KOPT-K1 (cell line): ENCODE measurements at regions not wholly inside any gene's neighbourhood (a gene's known extent, or its start where the extent isn't known, plus 50 kb on each side); places are given as distances from the start of the nearest gene placed in this dataset.
A peak's percentile ranks its signal among the peaks of the same experiment; 100 is the strongest.

Experiments used
- H3K27ac ChIP-seq: fragments of 200-600 bp; sonication (generic); 2 replicates; pipeline ENCODE4 v1.5.1; 2016; ENCODE audit warnings: antibody characterized with exemption, mild to moderate bottlenecking, low read depth, low read length; ENCODE audit not compliant: poor library complexity, severe bottlenecking
- H3K36me3 ChIP-seq: fragments of 200-600 bp; sonication (generic); 2 replicates; pipeline ENCODE4 v1.5.1; 2017; ENCODE audit warnings: antibody characterized with exemption, mild to moderate bottlenecking, low read length, moderate library complexity; ENCODE audit not compliant: insufficient read depth
- H3K9me3 ChIP-seq: fragments of 200-600 bp; sonication (generic); 2 replicates; pipeline ENCODE4 v1.5.1; 2017; ENCODE audit warnings: antibody characterized with exemption, low read length, mild to moderate bottlenecking; ENCODE audit not compliant: insufficient read depth, poor library complexity, severe bottlenecking

DNA sequence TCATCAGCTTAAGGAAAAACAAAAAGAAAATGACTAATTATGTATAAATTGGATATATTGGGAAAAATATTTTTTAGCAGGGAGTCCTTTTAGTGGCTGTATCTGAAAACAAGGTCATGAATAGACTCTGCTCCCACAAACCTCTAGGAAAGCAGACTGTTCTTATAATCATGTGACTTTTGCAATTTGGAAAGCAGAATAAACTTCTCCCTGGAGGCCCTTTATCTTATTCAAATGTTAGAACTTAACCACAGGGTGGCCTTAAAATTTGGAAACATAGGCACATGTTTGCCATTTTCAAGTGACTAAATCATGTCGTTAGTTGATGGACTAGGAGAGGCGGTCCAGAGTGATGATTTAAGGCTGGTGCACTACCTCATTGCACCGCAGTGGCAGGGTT lies 196.6 kb upstream of the KRR1 start:
- no peaks in the 10 kb centered on the region for H3K36me3 ChIP-seq
- H3K9me3 ChIP-seq: no peaks in the 10 kb centered on the region
- H3K27ac ChIP-seq: no peak overlapping the region

DNA sequence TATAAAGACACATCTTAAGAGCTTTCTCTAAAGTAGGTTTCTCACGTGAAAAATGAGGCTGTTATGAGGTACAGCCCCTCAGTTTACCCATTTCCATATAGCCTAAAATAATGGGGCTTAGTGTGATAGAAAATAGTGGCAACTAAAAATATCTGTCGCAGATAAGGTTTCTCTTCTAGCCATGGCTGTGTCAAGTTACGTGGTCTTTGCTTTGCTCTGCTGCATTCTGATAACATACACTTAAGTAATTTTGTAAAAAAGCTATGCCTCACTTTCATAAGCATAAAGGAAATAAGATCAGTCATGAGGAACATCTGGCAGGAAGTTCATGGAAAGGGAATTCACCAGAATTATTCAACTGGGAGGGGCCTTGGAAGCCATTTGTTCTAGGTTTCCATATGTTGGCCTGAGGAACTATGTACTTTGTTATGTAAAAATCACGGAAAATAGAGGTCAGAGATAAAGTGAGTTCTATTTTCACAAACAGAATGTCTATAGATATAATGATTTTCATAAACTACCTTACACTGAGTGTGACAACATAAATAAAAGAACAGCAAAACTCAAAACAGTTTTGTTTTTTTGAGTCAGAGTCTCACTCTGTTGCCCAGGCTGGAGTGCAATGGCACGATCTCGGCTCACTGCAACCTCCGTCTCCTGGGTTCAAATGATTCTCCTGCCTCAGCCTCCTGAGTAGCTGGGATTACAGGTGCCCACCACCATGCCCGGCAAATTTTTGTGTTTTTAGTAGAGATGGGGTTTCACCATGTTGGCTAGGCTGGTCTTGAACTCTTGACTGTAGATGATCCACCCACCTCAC lies 195.6 kb upstream of the KRR1 start:
- no peaks in the 10 kb centered on the region for H3K9me3 ChIP-seq
- no peak overlapping the region for H3K27ac ChIP-seq
- H3K36me3 ChIP-seq: no peaks in the 10 kb centered on the region

DNA sequence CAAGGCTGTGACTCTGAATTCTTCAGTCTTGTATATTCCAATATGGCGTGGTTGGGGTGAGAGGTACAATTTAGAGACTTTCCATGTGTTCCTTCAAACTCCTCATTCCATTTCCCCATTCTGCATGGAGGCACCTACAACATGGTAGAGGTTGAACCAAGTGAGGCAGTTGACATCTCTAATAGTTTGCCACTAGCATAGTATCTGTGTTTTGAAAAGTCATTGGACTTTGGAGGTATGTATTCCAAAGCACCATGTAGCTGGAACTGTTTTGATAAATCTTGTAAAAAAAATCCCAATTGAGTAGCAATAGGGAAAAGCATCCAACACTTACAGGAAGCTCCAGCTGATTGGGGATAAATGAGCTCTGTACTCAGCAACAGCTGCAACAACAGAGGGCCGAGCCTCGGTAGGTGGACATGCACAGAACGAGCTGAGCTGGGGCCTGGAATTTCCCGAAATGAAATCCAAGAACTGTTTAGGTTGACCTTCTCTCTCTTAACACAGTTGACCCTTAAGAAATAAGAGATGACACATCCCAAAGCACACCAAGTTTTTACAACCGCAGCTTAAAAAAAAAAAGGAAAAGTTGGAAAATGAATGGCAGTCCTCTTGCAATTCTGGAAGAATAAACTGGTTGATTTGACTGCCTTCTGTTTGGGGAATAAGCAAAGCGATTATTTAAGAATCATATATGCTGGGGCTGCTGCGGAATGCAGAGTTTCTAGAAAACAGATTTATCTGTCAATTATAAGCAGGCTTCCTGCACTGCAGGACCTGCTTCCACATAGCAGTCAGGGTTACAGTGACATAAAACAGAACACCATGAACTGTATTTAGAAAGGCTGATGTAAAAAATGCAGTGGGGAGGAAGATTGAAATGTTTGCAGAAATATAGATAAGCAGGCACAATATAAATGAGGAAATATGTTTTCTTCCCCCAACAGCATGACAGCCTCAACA lies 194.6 kb upstream of the KRR1 start:
- Histone ChIP-seq H3K36me3 (no peaks in the 10 kb centered on the region), H3K9me3 (no peaks in the 10 kb centered on the region), H3K27ac (no peak overlapping the region)

DNA sequence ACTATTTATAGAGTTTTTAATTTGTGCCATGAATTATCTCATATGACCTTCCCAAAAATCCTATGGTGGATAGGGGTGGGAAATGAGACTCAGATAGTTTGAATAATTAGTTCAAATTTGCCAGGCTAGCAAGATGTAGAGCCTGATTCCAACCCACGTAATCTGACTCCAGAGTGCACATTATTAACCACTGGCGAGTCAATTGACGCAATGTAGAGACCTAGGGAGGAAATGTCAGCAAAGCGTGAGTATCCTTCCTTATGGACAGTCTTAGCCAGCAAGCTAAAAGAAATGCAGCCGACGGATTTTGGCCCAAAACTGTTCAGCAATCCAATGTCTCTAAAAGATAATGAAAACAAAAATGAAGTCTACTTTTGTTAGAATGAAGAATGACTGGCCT lies 193.3 kb upstream of the KRR1 start:
- Histone ChIP-seq H3K27ac (no peak overlapping the region), H3K9me3 (no peaks in the 10 kb centered on the region), H3K36me3 (no peaks in the 10 kb centered on the region)

DNA sequence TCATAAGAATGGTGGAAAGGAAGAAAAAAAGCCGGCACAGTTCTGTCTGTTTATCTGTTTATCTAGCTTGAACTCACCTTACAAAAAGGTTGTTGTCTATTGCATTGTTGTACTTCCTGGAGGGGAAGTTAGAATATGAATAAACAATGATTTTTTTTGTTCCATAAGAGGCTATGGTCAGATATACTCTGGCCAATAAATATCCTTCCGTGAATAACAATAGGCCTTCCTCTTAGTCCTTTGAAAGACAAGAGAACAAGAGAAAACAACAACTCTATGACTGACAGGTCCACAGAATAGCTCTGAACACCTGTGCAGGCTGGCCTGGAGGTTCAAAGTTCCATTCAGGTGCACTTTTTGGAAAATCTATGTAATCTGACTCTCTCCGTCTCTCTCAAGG lies 192.8 kb upstream of the KRR1 start:
- Histone ChIP-seq H3K9me3 (no peaks in the 10 kb centered on the region), H3K27ac (no peak overlapping the region), H3K36me3 (no peaks in the 10 kb centered on the region)

DNA sequence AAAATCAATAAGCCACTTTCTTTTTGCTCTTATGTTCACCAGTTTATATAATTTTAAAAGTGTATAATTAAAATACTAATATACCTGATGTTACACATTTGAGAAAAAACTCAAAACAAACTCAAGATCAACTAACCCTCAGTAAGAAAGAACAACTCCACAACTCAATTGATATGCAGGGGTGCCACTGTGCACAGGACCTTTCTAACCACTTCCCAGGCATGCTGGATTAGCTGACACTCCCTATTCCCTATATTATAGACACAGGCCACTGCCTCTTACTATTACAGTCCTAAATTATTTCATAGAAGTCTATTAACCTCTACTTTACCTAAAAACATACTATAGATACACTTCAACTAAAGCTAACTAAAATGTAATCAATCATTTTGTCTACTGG lies 191.7 kb upstream of the KRR1 start:
- peak overlapping the region; percentile 39 for H3K27ac ChIP-seq
- H3K36me3 ChIP-seq: no peaks in the 10 kb centered on the region
- no peaks in the 10 kb centered on the region for H3K9me3 ChIP-seq

DNA sequence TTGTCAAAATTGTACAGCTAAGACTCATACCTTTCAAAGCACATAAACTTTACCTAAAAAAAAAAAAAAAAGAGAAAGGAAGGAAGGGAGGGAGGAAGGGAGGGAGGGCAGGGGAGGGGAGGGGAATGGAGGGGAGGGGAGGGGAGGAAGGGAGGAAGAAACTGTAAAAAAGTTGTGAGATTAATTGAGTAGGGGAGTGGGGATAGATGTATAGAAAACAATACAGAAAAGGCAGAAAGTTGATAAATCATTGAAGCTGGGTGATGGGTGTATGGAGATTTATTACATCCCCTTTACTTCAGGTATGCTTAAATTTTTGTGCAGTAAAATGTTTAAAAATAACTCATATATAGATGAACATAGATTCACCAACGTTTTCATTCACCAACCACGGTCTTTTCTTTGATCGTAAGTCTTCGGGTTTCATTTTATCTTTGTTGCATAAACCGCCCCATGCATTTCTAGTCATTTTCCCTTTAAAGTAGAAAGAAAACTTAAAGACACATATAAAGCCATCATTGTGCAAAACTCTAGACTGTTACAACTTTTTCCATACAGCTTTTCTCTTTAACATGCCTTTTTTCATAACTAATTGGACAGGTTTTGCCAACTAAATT lies 191.2 kb upstream of the KRR1 start:
- H3K9me3 ChIP-seq: no peaks in the 10 kb centered on the region

DNA sequence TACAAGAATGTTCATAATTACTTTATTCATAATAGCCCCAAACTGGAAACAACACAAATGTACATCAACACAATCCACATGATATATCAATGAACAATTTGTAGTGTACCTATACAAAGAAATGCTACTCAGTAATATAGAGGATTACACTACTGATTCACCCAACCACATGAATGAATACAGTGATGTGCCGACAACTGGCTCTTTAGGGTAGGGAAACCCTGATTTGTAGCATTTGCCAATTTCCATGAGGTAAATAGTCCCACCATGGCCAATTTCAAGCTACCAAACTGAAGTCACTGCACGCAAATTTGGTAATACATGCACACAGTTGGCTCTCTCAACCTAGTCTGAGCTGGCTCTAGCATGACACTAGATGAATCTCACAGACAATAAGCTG lies 190.4 kb upstream of the KRR1 start:
- Histone ChIP-seq H3K9me3 (no peaks in the 10 kb centered on the region), H3K27ac (peak overlapping the region; percentile 39), H3K36me3 (no peaks in the 10 kb centered on the region)

More for the DNA sequence above, 191.2 kb upstream of the KRR1 start:
- peak overlapping the region; percentile 39 for H3K27ac ChIP-seq
- H3K36me3 ChIP-seq: no peaks in the 10 kb centered on the region

DNA sequence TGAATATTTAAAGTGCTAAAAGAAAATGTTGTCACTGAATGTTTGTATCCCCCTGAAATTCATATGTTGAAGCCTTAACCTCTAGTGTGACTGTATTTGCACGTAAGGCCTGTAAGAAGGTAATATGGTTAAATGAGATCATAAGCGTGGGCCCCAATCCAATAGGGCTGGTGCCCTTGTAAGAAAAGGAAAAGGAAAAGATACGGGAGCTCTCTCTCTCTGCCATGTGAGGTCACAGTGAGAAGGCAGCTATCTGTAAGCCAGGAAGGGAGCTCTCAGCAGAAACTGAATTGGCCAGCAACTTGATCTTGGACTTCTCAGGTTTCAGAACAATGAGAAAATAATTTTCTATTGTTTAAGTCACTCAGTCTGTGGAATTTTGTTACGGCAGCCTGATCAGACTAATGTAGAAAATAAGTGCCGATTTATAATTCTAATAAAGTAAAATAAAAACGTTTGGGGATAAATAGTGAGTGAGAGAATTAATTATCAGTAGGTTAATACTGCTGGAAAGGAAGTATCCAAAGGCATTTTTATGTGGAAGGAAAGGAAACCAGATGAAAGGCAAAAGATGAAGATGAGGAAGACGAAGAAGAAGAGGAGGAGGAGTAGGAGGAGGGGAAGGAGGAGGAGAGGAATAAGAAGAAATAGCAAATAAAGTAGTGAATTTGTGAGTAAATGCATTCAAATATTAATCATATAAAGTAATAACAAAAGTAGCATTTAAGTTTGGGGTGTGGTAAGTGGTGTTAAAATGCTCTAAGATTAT lies 188.5 kb upstream of the KRR1 start:
- H3K27ac ChIP-seq: no peak overlapping the region
- no peaks in the 10 kb centered on the region for H3K9me3 ChIP-seq
- H3K36me3 ChIP-seq: no peaks in the 10 kb centered on the region

DNA sequence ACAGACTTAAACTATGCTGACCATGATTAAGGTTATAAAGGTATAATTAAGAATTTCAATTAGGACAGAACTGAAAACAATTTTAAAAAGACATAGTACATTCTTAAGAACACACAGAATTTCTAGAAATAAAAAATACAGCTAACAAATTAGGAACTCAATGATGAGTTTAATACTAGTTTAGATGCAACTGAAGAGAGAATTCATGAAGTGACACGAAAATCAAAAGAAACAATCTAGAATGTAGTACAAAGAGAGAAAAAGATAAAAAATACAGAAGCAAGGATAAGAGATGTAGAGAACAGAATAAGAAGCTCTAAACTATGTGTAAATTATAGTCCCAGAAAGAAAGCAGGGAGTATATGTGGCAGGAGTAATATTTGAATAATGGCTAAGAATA lies 187.8 kb upstream of the KRR1 start:
- no peaks in the 10 kb centered on the region for H3K9me3 ChIP-seq
- no peaks in the 10 kb centered on the region for H3K36me3 ChIP-seq

DNA sequence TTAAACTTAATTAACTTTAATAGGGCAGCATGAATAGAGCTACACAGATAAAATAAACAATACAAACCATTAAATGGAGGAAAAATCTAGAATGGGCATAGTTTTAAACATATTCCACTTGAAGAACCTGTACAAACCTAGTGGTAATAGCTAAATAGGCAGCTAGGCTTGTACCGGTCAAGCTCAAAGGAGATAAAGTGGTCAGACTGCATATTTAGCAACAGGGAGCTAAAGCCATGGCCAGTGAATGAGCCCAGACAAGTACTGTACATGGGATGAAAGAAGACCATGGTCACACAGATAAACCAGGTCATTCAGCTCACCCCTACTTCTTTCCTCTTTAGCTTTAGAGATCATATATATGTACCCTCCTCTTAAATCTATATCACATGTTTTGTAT lies 186.6 kb upstream of the KRR1 start:
- Histone ChIP-seq H3K36me3 (no peaks in the 10 kb centered on the region), H3K27ac (no peak overlapping the region), H3K9me3 (no peaks in the 10 kb centered on the region)

More for the DNA sequence above, 187.8 kb upstream of the KRR1 start:
- no peak overlapping the region for H3K27ac ChIP-seq

DNA sequence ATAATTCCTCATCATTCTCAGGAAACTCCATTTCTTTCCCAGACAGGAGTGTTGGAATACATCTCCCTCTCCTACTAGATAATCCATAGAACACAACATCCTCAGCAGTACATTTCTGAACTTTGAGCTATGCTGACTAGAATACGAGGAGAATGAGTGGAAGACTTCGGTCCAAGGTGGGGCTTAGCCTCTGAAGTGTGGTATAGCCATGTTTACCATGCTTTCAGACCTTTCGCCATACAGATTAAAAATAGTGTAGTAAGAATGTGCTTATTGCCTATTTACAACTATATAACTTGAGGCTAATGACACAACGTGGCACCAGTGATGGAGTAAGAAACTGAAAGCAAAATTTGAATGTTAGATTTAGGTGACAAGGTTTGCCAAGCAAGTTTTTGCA lies 184.5 kb upstream of the KRR1 start:
- Histone ChIP-seq H3K9me3 (no peaks in the 10 kb centered on the region), H3K36me3 (no peaks in the 10 kb centered on the region), H3K27ac (no peak overlapping the region)

DNA sequence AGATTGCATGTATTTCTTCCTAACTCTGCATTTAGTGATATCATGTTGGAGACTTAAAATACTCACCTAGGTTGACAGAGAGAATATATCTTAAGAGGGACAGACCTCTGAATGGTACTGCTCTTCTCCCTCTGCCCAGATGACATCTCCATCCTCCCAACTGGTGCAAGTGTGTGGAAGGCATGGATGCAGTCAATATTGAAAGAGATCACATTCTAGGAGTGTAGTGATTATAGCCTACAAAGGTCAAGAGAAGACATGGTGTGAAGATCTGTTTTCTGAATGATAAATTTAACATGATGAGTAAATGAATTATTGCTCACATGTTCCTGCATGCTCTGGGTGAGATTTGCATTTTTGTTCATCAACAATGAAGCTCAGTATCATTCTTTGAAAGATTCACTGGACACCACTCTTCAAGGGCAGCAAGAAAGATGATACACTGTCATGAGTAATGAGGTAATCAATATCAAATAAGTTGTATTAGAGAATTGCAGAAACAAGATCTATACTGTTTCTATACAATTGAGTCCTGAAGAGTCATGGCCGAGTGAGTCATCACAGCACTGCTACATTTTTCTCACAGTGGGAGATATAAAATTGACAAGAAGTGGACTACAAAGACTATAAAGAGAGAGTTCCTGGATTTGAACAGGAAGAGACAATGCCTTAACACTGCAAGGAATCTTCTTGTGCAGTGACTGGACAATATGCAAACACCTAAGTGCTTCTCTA lies 183.3 kb upstream of the KRR1 start:
- Histone ChIP-seq H3K36me3 (no peaks in the 10 kb centered on the region), H3K9me3 (peaks cover 4% of the 10 kb centered on the region), H3K27ac (no peak overlapping the region)

DNA sequence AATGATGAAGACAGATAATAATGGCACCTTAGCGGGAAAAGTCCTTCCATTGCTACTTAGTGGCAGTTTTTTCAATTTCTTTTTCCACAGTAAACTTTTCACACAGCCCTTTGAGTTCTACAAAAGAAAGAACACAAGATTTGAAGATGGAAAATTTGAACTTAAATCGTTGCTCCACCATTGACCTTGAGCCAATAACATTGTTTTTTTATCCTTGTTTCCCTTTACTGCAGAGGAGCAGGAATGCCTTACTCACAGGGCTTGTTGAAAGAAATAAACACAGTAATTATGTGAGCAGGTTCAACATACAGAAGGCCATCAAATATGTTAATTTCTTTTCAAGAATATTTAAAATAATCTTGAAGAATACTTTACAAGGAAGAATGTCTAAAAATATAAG lies 181.5 kb upstream of the KRR1 start:
- H3K9me3 ChIP-seq: peaks cover 4% of the 10 kb centered on the region
- H3K36me3 ChIP-seq: no peaks in the 10 kb centered on the region
- H3K27ac ChIP-seq: no peak overlapping the region
